Cardiac muscle cell (in vitro differentiated cells and primary cell): ENCODE measurements at regions not wholly inside any gene's neighbourhood (a gene's known extent, or its start where the extent isn't known, plus 50 kb on each side); places are given as distances from the start of the nearest gene placed in this dataset.
A peak's percentile ranks its signal among the peaks of the same experiment; 100 is the strongest.

ENCODE experiments used
- DNase-seq, 2 donors: peaks; one replicate each; pipeline versions ENCODE4 v3.0.0 to v3.0.0-alpha.2; 2010 to 2017; ENCODE audit warnings: low read depth in 1 of 2, low spot score in 1 of 2
- H3K27ac ChIP-seq: fragments of 200-600 bp; sonication (generic); 2 replicates; pipeline ENCODE4 v1.5.1; 2016
- H3K27me3 ChIP-seq: fragments of 200-600 bp; sonication (generic); 2 replicates; pipeline ENCODE4 v1.6.0; 2016; ENCODE audit warnings: control low read depth
- H3K36me3 ChIP-seq: fragments of 200-600 bp; sonication (generic); 2 replicates; pipeline ENCODE4 v1.5.1; 2016; ENCODE audit warnings: control low read depth
- H3K4me1 ChIP-seq: fragments of 200-600 bp; sonication (generic); 2 replicates; pipeline ENCODE4 v1.8.1; 2017; ENCODE audit warnings: low read depth, mild to moderate bottlenecking, mixed run types
- H3K4me3 ChIP-seq: fragments of 200-600 bp; sonication (generic); 2 replicates; pipeline ENCODE4 v1.5.1; 2016; ENCODE audit warnings: mild to moderate bottlenecking
- H3K9me3 ChIP-seq: fragments of 200-600 bp; sonication (generic); 2 replicates; pipeline ENCODE4 v1.5.1; 2017; ENCODE audit warnings: low read depth, mild to moderate bottlenecking, control low read depth
- CTCF ChIP-seq: IDR thresholded peaks from 2 replicates; pipeline ENCODE4 v1.5.1; 2012; ENCODE audit warnings: low read depth, mild to moderate bottlenecking, low read length

GRCh38 chr14:76957224-76957891 lies 71.2 kb downstream of the IRF2BPL start:
- no peaks in the 10 kb centered on the region for H3K27me3 ChIP-seq
- H3K27ac ChIP-seq: peak overlapping the region; percentile 92
- no peak overlapping the region for H3K4me3 ChIP-seq
- H3K36me3 ChIP-seq: no peaks in the 10 kb centered on the region
- no peaks in the 10 kb centered on the region for H3K9me3 ChIP-seq
- DNase-seq: no peak
- no peak for TF ChIP-seq CTCF
- peaks cover 56% of the 10 kb centered on the region for H3K4me1 ChIP-seq

- Histone ChIP-seq H3K9me3 (no peaks in the 10 kb centered on the region), H3K27ac (peak overlapping the region; percentile 92), H3K36me3 (no peaks in the 10 kb centered on the region), H3K27me3 (no peaks in the 10 kb centered on the region), H3K4me1 (peaks cover 47% of the 10 kb centered on the region), H3K4me3 (no peak overlapping the region)
- DNase-seq: peak; percentile 93 to 96
- peak; percentile 2 for TF ChIP-seq CTCF
Measured at GRCh38 chr14:76956316-76957090, 72.0 kb downstream of the IRF2BPL start.

- Histone ChIP-seq H3K27ac (peak overlapping the region; percentile 92), H3K36me3 (no peaks in the 10 kb centered on the region)
- DNase-seq: peak in 1 of 2 donors; percentile 33
Measured at GRCh38 chr14:76955575-76956315, 72.8 kb downstream of the IRF2BPL start.

GRCh38 chr14:76954394-76955190 lies 73.9 kb downstream of the IRF2BPL start:
- Histone ChIP-seq H3K4me1 (peaks cover 36% of the 10 kb centered on the region), H3K9me3 (no peaks in the 10 kb centered on the region), H3K36me3 (no peaks in the 10 kb centered on the region), H3K27ac (peak overlapping the region; percentile 92), H3K27me3 (no peaks in the 10 kb centered on the region), H3K4me3 (no peak overlapping the region)
- TF ChIP-seq CTCF: no peak
- DNase-seq: peak in 1 of 2 donors; percentile 18

More at GRCh38 chr14:76955575-76956315, 72.8 kb downstream of the IRF2BPL start:
- H3K9me3 ChIP-seq: no peaks in the 10 kb centered on the region
- peaks cover 42% of the 10 kb centered on the region for H3K4me1 ChIP-seq
- no peak for TF ChIP-seq CTCF
- H3K27me3 ChIP-seq: no peaks in the 10 kb centered on the region
- H3K4me3 ChIP-seq: no peak overlapping the region
